GM18519 (cell line): ENCODE measurements at regions not wholly inside any gene's neighbourhood (a gene's known extent, or its start where the extent isn't known, plus 50 kb on each side); places are given as distances from the start of the nearest gene placed in this dataset.
"Not testable (repeated sequence)": the region's sequence is repeated elsewhere in the genome, so short reads cannot be mapped to it uniquely, and the experiment has no call there.

Experiments
- ATAC-seq: cut with Tn5 transposase; IDR thresholded peaks from one replicate; pipeline ENCODE4 v1.9.1; 2021; ENCODE audit warnings: mild to moderate bottlenecking, moderate library complexity; ENCODE audit not compliant: unreplicated experiment, low FRiP score

DNA sequence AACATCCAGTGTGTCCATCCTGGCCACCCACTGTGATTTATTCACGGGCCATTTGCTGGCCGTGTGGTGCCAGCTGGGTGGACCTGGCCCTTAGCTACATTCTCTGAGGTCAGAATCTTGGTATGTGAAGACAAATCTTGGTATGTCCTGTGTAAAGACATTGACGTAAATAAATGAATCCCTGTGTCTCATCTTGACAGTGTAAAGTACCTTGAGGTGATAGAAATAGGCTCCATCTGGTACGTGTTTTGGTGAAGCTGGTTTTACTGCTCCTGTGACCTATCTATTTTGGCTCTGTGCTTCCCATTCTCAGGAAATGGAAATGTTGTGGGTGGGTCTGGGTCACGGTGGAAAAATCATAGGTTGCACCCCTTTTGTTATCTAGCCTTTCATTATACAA lies 245.4 kb upstream of the ANKH start:
- ATAC-seq: no peak

DNA sequence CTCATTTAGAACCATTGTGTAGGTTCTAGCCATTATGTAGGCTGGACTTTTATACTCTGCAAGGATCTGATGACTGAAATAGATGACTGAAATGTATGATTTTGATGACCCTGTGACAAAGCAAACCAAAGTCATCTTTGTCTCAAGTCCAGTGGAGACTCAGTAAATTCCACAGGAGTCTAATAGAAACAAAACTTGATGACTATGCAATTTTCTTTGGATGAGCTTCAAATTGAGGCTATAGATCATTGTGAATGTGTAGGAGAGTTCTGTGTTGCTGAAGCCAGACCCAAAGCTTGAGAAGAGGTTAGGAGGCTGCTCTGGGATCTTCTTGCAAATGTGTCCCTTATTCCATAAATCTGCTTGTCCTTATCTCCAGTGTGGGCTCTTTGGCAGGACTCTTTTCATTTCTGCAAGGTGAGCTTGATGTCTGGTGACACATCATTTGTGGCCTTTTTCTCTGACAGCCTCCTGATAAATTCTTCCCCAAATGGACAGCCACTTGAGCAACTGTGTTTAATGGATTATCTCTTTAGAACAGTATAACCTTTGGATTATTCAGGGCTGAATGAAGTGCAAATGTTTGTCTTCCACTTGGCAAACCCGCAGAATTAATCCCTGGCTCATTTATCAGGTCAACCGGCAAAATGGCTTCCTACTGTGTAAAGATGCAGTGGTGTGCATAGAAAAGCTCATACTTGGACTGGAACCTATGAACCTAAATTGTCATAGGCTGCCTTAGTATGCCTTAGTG lies 235.1 kb upstream of the ANKH start:
- ATAC-seq: no peak

DNA sequence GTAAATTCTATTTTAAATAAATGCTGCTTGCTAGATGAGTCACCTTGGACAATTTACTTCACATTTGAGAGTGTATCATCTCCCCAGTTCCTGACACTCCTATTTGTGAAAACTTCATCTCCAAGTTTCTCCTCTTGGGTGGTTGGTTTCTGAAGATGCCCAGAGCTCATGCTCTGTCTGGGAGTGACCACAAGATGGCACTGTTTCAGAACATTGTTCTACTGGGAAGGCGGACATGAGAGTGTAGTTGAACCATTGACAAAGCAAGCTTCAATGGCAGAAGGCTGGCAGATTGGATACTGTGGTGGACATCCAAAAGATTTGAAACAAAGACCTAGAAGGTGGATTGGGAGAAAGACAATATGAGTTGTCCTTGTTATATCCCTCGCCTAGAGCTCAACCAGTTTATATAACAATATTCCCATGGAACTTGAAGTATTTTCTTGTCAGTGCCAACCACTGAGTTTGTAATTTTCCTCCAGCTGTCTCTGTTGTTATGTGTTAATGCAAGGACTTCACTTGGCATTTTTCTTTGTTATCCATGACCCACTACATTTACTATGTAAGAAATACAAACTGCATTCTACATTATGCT lies 234.3 kb upstream of the ANKH start:
- ATAC-seq: peak; percentile 93

- no peak for ATAC-seq
These were observed 232.3 kb upstream of the ANKH start for GRCh38 chr5:15103864-15104263.

- no peak for ATAC-seq
These were observed 231.6 kb upstream of the ANKH start for GRCh38 chr5:15103130-15103529.

DNA sequence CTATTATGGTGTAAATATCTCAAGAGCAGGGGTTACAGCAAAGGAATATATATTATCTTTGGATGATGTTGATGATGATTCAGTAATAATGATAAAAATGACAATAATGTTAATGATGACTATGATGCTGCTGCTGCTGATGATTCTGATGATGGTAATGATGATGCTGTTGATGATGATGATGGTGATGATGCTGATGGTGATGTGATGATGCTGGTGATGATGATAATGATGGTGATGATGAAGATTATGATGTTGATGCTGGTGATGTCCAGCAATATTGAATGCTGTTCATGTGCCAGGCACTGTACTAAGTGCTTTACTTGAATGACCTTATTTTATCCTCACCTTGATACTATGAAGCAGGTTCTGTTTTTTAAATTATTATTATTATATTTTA lies 226.0 kb upstream of the ANKH start:
- ATAC-seq: no peak

- ATAC-seq: not testable (repeated sequence)
These were observed 225.1 kb upstream of the ANKH start for GRCh38 chr5:15096686-15097085.

DNA sequence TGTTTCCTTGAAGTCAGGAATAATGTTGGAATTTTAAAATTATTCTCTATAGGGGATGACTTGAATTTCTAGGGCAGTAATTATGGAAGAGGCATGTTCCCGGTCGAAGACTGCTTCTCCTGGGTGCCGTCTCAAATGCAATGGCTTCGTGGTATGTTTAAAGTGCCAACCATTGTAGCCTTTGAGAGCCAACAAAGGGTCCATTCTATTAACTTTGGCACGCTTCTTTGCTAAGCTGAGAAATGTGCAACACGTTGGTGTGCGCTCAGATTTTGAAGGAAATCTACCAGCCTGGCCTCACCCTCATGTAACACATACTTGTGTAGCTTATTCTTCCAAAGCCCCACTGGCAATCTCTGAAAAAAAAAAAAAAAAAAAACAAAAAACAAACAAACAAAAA lies 221.2 kb upstream of the ANKH start:
- no peak for ATAC-seq

DNA sequence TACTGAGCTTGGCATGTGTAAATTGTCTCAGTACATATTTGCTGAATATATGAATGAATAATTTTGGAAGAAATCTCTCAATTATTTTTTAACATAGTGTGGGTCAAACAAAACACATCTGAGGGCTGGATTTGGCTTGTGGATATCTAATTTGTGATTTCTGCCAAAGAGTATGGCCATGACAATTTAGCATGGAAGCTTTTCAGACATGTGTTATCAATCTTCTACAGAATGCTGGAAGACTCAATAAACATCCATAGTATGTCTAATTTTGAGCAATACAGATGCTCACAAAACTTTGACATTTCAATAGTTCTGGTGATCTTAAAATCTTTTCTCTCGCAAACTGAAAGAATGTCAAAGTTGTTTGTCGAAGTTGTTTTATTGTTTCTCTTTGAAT lies 214.1 kb upstream of the ANKH start:
- no peak for ATAC-seq

DNA sequence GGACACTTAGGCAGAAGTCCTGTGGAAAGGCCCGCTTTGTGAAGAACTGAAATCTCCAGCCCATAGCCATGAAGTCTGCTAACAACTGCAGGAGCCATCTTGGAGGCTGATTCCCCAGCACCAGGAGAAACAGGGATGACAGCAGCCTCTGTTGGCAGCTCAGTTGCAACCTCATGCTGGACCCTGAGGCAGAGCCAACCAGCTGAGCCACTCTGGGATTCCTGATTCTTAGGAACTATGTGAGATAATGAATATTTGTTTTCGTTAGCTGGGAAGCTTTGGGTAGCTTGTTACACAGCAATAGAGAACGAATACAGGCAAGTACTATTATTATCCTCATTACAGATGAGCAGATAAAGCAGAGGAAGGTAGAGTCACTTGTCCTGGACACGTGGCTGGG lies 210.5 kb upstream of the ANKH start:
- ATAC-seq: no peak

GRCh38 chr5:15080219-15080618 lies 208.6 kb upstream of the ANKH start:
- ATAC-seq: no peak

DNA sequence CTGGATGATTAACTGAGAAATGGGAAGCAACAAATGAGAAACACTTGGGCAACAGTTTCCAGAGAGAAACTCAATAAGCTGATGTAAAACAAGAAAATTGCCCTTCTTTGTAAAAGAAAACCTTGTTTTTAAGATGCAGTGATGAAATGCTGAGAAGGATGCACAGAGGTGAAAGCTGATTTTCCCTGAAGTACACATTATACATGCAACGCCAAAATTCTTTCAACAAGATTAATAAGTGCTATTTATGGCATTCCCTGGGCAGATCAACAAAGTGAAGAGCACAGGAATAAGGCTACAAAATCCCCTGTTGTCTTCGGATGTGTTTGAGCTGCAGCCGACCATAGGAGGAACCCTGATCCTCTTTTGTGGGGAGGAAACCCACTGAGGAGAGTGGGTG lies 208.0 kb upstream of the ANKH start:
- no peak for ATAC-seq

GRCh38 chr5:15074651-15075050 lies 203.1 kb upstream of the ANKH start:
- no peak for ATAC-seq

- ATAC-seq: no peak
These were observed 201.9 kb upstream of the ANKH start for GRCh38 chr5:15073453-15073852.

DNA sequence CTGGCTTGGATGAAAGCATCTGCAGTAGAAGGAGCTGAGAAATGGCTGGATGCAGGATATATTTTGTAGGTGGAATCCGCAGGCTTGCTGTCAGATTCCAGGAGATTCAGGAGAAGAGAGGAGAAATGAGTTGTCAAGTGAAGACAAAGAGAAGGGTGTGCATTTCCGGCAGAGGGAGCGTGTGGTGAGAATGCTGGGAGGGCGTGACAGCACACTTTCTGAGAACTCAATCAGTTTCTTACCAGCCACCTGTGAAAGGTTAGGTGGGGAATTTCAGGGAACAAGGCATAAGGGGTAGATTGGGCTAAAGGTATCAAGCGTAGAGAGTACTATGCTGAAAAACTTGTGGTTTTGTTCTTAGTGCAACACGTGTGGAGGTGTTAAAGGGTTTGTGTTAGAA lies 199.3 kb upstream of the ANKH start:
- no peak for ATAC-seq

- no peak for ATAC-seq
These were observed 197.9 kb upstream of the ANKH start for GRCh38 chr5:15069407-15069905.

- ATAC-seq: no peak
These were observed 193.5 kb upstream of the ANKH start for GRCh38 chr5:15065091-15065490.

GRCh38 chr5:15064396-15064795 lies 192.8 kb upstream of the ANKH start:
- ATAC-seq: no peak

- ATAC-seq: no peak
These were observed 185.5 kb upstream of the ANKH start for GRCh38 chr5:15056988-15057592.

GRCh38 chr5:15044521-15044920 lies 172.9 kb upstream of the ANKH start:
- no peak for ATAC-seq

- ATAC-seq: no peak
These were observed 165.8 kb upstream of the ANKH start for GRCh38 chr5:15037247-15037908.
